Keratinocyte (primary cell): ENCODE measurements at regions not wholly inside any gene's neighbourhood (a gene's known extent, or its start where the extent isn't known, plus 50 kb on each side); places are given as distances from the start of the nearest gene placed in this dataset.

ENCODE experiments used
- CTCF ChIP-seq, 3 experiments: IDR thresholded peaks in 1 of 3; conservative IDR thresholded peaks in 1 of 3; optimal IDR thresholded peaks in 1 of 3; 2 replicates in 2 of 3; 3 replicates in 1 of 3; pipeline versions ENCODE3 to v1.5.1; 2011; ENCODE audit warnings: low read length in 3 of 3, mild to moderate bottlenecking in 3 of 3, moderate library complexity in 2 of 3, control low read depth in 1 of 3, inconsistent platforms in 1 of 3; ENCODE audit not compliant: insufficient read depth in 2 of 3; ENCODE audit errors: extremely low read depth in 1 of 3
- EZH2 ChIP-seq: IDR thresholded peaks from one replicate; pipeline ENCODE4 v1.6.1; 2012; ENCODE audit warnings: inconsistent platforms, mild to moderate bottlenecking, low read length, moderate library complexity

- no peak for TF ChIP-seq CTCF (optimal IDR thresholded peaks at IDR 0.05 in 1 of 3, IDR thresholded peaks at IDR 0.05 in 1 of 3, conservative IDR thresholded peaks at IDR 0.05 in 1 of 3; ENCODE audit: extremely low read depth in 1 of 3, insufficient read depth in 2 of 3, low read length in 3 of 3)
- no peak for TF ChIP-seq EZH2
These were observed 109.3 kb upstream of the B3GAT2 start for GRCh38 chr6:71066153-71066552.
